ENCODE measurements at regions not wholly inside any gene's neighbourhood (a gene's known extent, or its start where the extent isn't known, plus 50 kb on each side); places are given as distances from the start of the nearest gene placed in this dataset.
A peak's percentile ranks its signal among the peaks of the same experiment; 100 is the strongest.

- Histone ChIP-seq H3K9me3 (no peaks in the 10 kb centered on the region), H3K4me3 (no peak overlapping the region), H3K4me1 (peaks cover 0 to 70% (median 9%) of the 10 kb centered on the region in 9 donors), H3K27ac (no peak overlapping the region), H3K36me3 (no peaks in the 10 kb centered on the region), H3K27me3 (no peaks in the 10 kb centered on the region)
- intact Hi-C loops (cut with DNase I) = loop anchor here in 7 of 10 donors (10.0 kb wide), 5 partner anchors 187 to 587 kb away; partner anchors contain the start of gene HIVEP2 (in 1 of the 7)
- ATAC-seq (no peak), DNase-seq (no peak)
- TF ChIP-seq CTCF (IDR thresholded peaks at IDR 0.05) = no peak
- 58 to 80% methylated on average over 4 of the region's 4 CpGs for WGBS, 2 donors
Observed at GRCh38 chr6:142697922-142698321, 247.1 kb downstream of the HIVEP2 start.

- Histone ChIP-seq H3K36me3 (no peaks in the 10 kb centered on the region), H3K4me1 (peaks cover 0 to 68% (median 9%) of the 10 kb centered on the region in 9 donors), H3K27me3 (no peaks in the 10 kb centered on the region), H3K27ac (no peak overlapping the region), H3K4me3 (no peak overlapping the region), H3K9me3 (no peaks in the 10 kb centered on the region)
- TF ChIP-seq CTCF (IDR thresholded peaks at IDR 0.05) = no peak
- 91 to 96% methylated on average over 2 of the region's 2 CpGs for WGBS, 2 donors
- no peak for ATAC-seq
- no peak for DNase-seq
- intact Hi-C loops (cut with DNase I) = loop anchor here in 7 of 10 donors (10.0 kb wide), 5 partner anchors 186 to 586 kb away; partner anchors contain the start of gene HIVEP2 (in 1 of the 7)
Observed at GRCh38 chr6:142698751-142699150, 246.2 kb downstream of the HIVEP2 start.

- Histone ChIP-seq H3K36me3 (no peaks in the 10 kb centered on the region), H3K27ac (peak overlapping the region in 1 of 10 donors; percentile 45), H3K9me3 (no peaks in the 10 kb centered on the region), H3K4me3 (no peak overlapping the region), H3K4me1 (peaks cover 0 to 73% (median 9%) of the 10 kb centered on the region in 9 donors), H3K27me3 (no peaks in the 10 kb centered on the region)
- 97 to 99% methylated on average over 2 of the region's 2 CpGs for WGBS, 2 donors
- intact Hi-C loops (cut with DNase I) = loop anchor here in 7 of 10 donors (10.0 kb wide), 5 partner anchors 185 to 585 kb away; partner anchors contain the start of gene HIVEP2 (in 1 of the 7)
- TF ChIP-seq CTCF (IDR thresholded peaks at IDR 0.05) = no peak
- no peak for ATAC-seq
- DNase-seq = no peak
Observed at GRCh38 chr6:142699391-142699790, 245.6 kb downstream of the HIVEP2 start.

GRCh38 chr6:142700032-142700431 is 244.9 kb downstream of the HIVEP2 start:
- Histone ChIP-seq H3K4me3 (no peak overlapping the region), H3K9me3 (no peaks in the 10 kb centered on the region), H3K27me3 (no peaks in the 10 kb centered on the region), H3K27ac (peak overlapping the region in 1 of 10 donors; percentile 45), H3K4me1 (peaks cover 0 to 80% (median 6%) of the 10 kb centered on the region in 9 donors), H3K36me3 (no peaks in the 10 kb centered on the region)
- no peak for TF ChIP-seq CTCF (IDR thresholded peaks at IDR 0.05)
- ATAC-seq (peak in 1 of 8 donors; percentile 18), DNase-seq (no peak)
- intact Hi-C loops (cut with DNase I) = no loop called here
- 94 to 99% methylated on average over 4 of the region's 4 CpGs for WGBS, 2 donors
